PC-3 (cell line): ENCODE measurements at regions not wholly inside any gene's neighbourhood (a gene's known extent, or its start where the extent isn't known, plus 50 kb on each side); places are given as distances from the start of the nearest gene placed in this dataset.

ENCODE experiments used
- ATAC-seq: fragments of 200-7000 bp; cut with Tn5 transposase; 2 replicates; pipeline ENCODE4 v1.9.1; 2020; ENCODE audit warnings: mild to moderate bottlenecking, moderate library complexity
- BruUV-seq: library from RNA; stranded (reverse); fragments of 400-500 nt; replicated peaks from 2 replicates; lab custom pipeline; 2021; lab: Mats Ljungman, UMichigan
- CTCF ChIA-PET: fragments of 300-600 bp; sonication (Branson Sonifier 250); formaldehyde crosslinking; loops from one replicate; lab custom pipeline; 2022; ENCODE audit warnings: antibody characterized with exemption; lab: Charles Lee
- POLR2A ChIA-PET: fragments of 300-600 bp; sonication (Branson Sonifier 250); formaldehyde crosslinking; loops from one replicate; lab custom pipeline; 2022; ENCODE audit warnings: antibody characterized with exemption; ENCODE audit not compliant: unreplicated experiment; lab: Charles Lee
- DNase-seq: peaks from one replicate; pipeline ENCODE4 v3.0.0-alpha.2; 2015
- H2AFZ ChIP-seq: fragments of 300-600 bp; sonication (generic); 2 replicates; pipeline ENCODE4 v1.6.0; 2016; ENCODE audit warnings: antibody characterized with exemption, low read length
- H3F3A ChIP-seq: fragments of 300-600 bp; sonication (generic); one replicate; pipeline ENCODE4 v1.6.0; 2017; ENCODE audit warnings: antibody characterized with exemption, low read length, control low read depth, mild to moderate bottlenecking; ENCODE audit not compliant: unreplicated experiment
- H3K27ac ChIP-seq: fragments of 300-600 bp; sonication (generic); 2 replicates; pipeline ENCODE4 v1.5.1; 2016; ENCODE audit warnings: mild to moderate bottlenecking, low read length
- H3K27me3 ChIP-seq: fragments of 300-600 bp; sonication (generic); 2 replicates; pipeline ENCODE4 v1.6.1; 2016; ENCODE audit warnings: low read length, mixed read lengths
- H3K36me3 ChIP-seq: fragments of 300-600 bp; sonication (generic); 2 replicates; pipeline ENCODE4 v1.6.1; 2016; ENCODE audit warnings: low read depth, mixed run types, low read length, mixed read lengths
- H3K4me1 ChIP-seq: fragments of 300-600 bp; sonication (generic); 2 replicates; pipeline ENCODE4 v1.5.1; 2016; ENCODE audit warnings: low read length; ENCODE audit not compliant: insufficient read depth
- H3K4me2 ChIP-seq: fragments of 300-600 bp; sonication (generic); 2 replicates; pipeline ENCODE4 v1.6.0; 2016; ENCODE audit warnings: low read length
- H3K4me3 ChIP-seq: fragments of 300-600 bp; sonication (generic); 2 replicates; pipeline ENCODE4 v1.5.1; 2016; ENCODE audit warnings: mild to moderate bottlenecking, low read length, mixed read lengths
- H3K79me2 ChIP-seq: fragments of 300-600 bp; sonication (generic); 2 replicates; pipeline ENCODE4 v1.6.1; 2017; ENCODE audit warnings: low read length, mixed read lengths
- H3K9ac ChIP-seq: fragments of 300-600 bp; sonication (generic); 2 replicates; pipeline ENCODE4 v1.6.0; 2016; ENCODE audit warnings: mild to moderate bottlenecking, low read length
- H3K9me2 ChIP-seq: fragments of 300-600 bp; sonication (generic); replicated peaks from 2 replicates; pipeline ENCODE4 v1.6.1; 2016; ENCODE audit warnings: mixed run types, low read length, mixed read lengths
- H3K9me3 ChIP-seq: fragments of 300-600 bp; sonication (generic); 2 replicates; pipeline ENCODE4 v1.6.1; 2016; ENCODE audit warnings: low read length, mixed read lengths
- H4K20me1 ChIP-seq: fragments of 300-600 bp; sonication (generic); 2 replicates; pipeline ENCODE4 v1.6.1; 2016; ENCODE audit warnings: low read length, mixed read lengths
- CTCF ChIP-seq: fragments of 300-600 bp; sonication (generic); conservative IDR thresholded peaks from 2 replicates; pipeline ENCODE4 v1.5.1; 2017; ENCODE audit warnings: antibody characterized with exemption, low read depth, mild to moderate bottlenecking, low read length
- EZH2 ChIP-seq: fragments of 300-600 bp; sonication (generic); IDR thresholded peaks from one replicate; pipeline ENCODE4 v1.6.1; 2017; ENCODE audit warnings: antibody characterized with exemption, mild to moderate bottlenecking, low read length; ENCODE audit not compliant: unreplicated experiment
- EZH2phosphoT487 ChIP-seq: fragments of 300-600 bp; sonication (generic); IDR thresholded peaks from 2 replicates; pipeline ENCODE4 v1.6.1; 2018; ENCODE audit warnings: mild to moderate bottlenecking, antibody characterized with exemption, low read length, borderline replicate concordance
- intact Hi-C: fragments of 100-400 bp; cut with micrococcal nuclease; formaldehyde crosslinking; loops from 2 replicates; pipeline ENCODE4 v1.9.0; 2023

GRCh38 chr11:56885177-56885576, 103.5 kb upstream of the OR5AK2 start:
- ATAC-seq (no peak), DNase-seq (peak; percentile 51)
- Histone ChIP-seq H3K36me3 (no peaks in the 10 kb centered on the region), H3K4me2 (no peak overlapping the region), H2AFZ (peak overlapping the region; percentile 42; the same call in 1 of the 2 replicates), H3K79me2 (no peaks in the 10 kb centered on the region), H3K9me3 (no peaks in the 10 kb centered on the region), H3K9me2 (no peaks in the 10 kb centered on the region), H3K9ac (no peak overlapping the region), H3K27me3 (peaks cover 41% of the 10 kb centered on the region), H3K27ac (no peak overlapping the region), H3K4me3 (no peak overlapping the region), H3K4me1 (peaks cover 13% of the 10 kb centered on the region), H4K20me1 (no peaks in the 10 kb centered on the region), H3F3A (no peaks in the 10 kb centered on the region)
- ChIA-PET POLR2A (no interaction called here), CTCF (no interaction called here)
- BruUV-seq = no TSS peak
- TF ChIP-seq EZH2phosphoT487 = no peak
- TF ChIP-seq EZH2 = no peak
- intact Hi-C loops = no loop called here

GRCh38 chr11:56883371-56883987, 105.2 kb upstream of the OR5AK2 start:
- Histone ChIP-seq H3K9me3 (no peaks in the 10 kb centered on the region), H3K36me3 (no peaks in the 10 kb centered on the region), H3K9me2 (no peaks in the 10 kb centered on the region), H3K4me2 (no peak overlapping the region), H3K27ac (no peak overlapping the region), H2AFZ (no peak overlapping the region), H4K20me1 (no peaks in the 10 kb centered on the region), H3F3A (no peaks in the 10 kb centered on the region), H3K79me2 (no peaks in the 10 kb centered on the region), H3K9ac (no peak overlapping the region), H3K27me3 (peaks cover 32% of the 10 kb centered on the region), H3K4me1 (peaks cover 13% of the 10 kb centered on the region), H3K4me3 (no peak overlapping the region)
- POLR2A ChIA-PET = no interaction called here
- BruUV-seq = no TSS peak
- CTCF ChIA-PET = no interaction called here
- intact Hi-C loops = no loop called here
- ATAC-seq = no peak
- no peak for DNase-seq
- TF ChIP-seq EZH2phosphoT487 (no peak), CTCF (no peak), EZH2 (no peak)

- Histone ChIP-seq H3K9me2 (no peaks in the 10 kb centered on the region), H4K20me1 (no peaks in the 10 kb centered on the region), H3F3A (no peaks in the 10 kb centered on the region), H3K4me3 (no peak overlapping the region), H3K4me2 (no peak overlapping the region), H2AFZ (no peak overlapping the region), H3K9me3 (0 out of 2 replicates have a peak, but pooled peaks cover 7% of the 10 kb centered on the region), H3K9ac (no peak overlapping the region), H3K27ac (no peak overlapping the region), H3K79me2 (no peaks in the 10 kb centered on the region), H3K27me3 (peaks cover 12% of the 10 kb centered on the region), H3K36me3 (no peaks in the 10 kb centered on the region), H3K4me1 (no peaks in the 10 kb centered on the region)
- no peak for ATAC-seq
- peak; percentile 35 for DNase-seq
- TF ChIP-seq CTCF = no peak
- no peak for TF ChIP-seq EZH2phosphoT487
- no peak for TF ChIP-seq EZH2
- CTCF ChIA-PET = no interaction called here
- intact Hi-C loops = no loop called here
- POLR2A ChIA-PET = no interaction called here
- no TSS peak for BruUV-seq
Measured at GRCh38 chr11:56876621-56877275, 112.0 kb upstream of the OR5AK2 start.
